ENCODE measurements at regions not wholly inside any gene's neighbourhood (a gene's known extent, or its start where the extent isn't known, plus 50 kb on each side); places are given as distances from the start of the nearest gene placed in this dataset.
A peak's percentile ranks its signal among the peaks of the same experiment; 100 is the strongest.
"Not testable (repeated sequence)": the region's sequence is repeated elsewhere in the genome, so short reads cannot be mapped to it uniquely, and the experiment has no call there.

- TF ChIP-seq CTCF (conservative IDR thresholded peaks at IDR 0.05; ENCODE audit: control insufficient read depth, insufficient read depth, low read depth, low read length) = no peak
- no peak overlapping the region for H3K4me3 ChIP-seq (ENCODE audit: control insufficient read depth, low read depth, low read length)
- DNase-seq (ENCODE audit: low read depth) = no peak
Observed at GRCh38 chr2:35447215-35447614, 908.4 kb upstream of the CRIM1 start.

- TF ChIP-seq CTCF (conservative IDR thresholded peaks at IDR 0.05; ENCODE audit: control insufficient read depth, insufficient read depth, low read depth, low read length) = no peak
- no peak for DNase-seq (ENCODE audit: low read depth)
- no peak overlapping the region for H3K4me3 ChIP-seq (ENCODE audit: control insufficient read depth, low read depth, low read length)
Observed at GRCh38 chr2:35443087-35443486, 912.5 kb upstream of the CRIM1 start.

- not testable (repeated sequence) for DNase-seq (ENCODE audit: low read depth); H3K4me3 ChIP-seq (ENCODE audit: control insufficient read depth, low read depth, low read length)
Observed at GRCh38 chr2:35441575-35441974, 914.0 kb upstream of the CRIM1 start.

- DNase-seq (ENCODE audit: low read depth) = not testable (repeated sequence)
Observed at GRCh38 chr2:35440308-35440707, 915.3 kb upstream of the CRIM1 start.

GRCh38 chr2:35436893-35437292 lies 918.7 kb upstream of the CRIM1 start:
- not testable (repeated sequence) for DNase-seq (ENCODE audit: low read depth)

More at GRCh38 chr2:35440308-35440707, 915.3 kb upstream of the CRIM1 start:
- not testable (repeated sequence) for H3K4me3 ChIP-seq (ENCODE audit: control insufficient read depth, low read depth, low read length)

GRCh38 chr2:35428548-35428947 lies 927.0 kb upstream of the CRIM1 start:
- peak; percentile 17 for TF ChIP-seq CTCF (conservative IDR thresholded peaks at IDR 0.05; ENCODE audit: control insufficient read depth, insufficient read depth, low read depth, low read length)
- DNase-seq (ENCODE audit: low read depth) = peak; percentile 3
- H3K4me3 ChIP-seq (ENCODE audit: control insufficient read depth, low read depth, low read length) = no peak overlapping the region

More at GRCh38 chr2:35436893-35437292, 918.7 kb upstream of the CRIM1 start:
- not testable (repeated sequence) for H3K4me3 ChIP-seq (ENCODE audit: control insufficient read depth, low read depth, low read length)

GRCh38 chr2:35421485-35421884 lies 934.1 kb upstream of the CRIM1 start:
- H3K4me3 ChIP-seq (ENCODE audit: control insufficient read depth, low read depth, low read length) = no peak overlapping the region
- DNase-seq (ENCODE audit: low read depth) = no peak
- no peak for TF ChIP-seq CTCF (conservative IDR thresholded peaks at IDR 0.05; ENCODE audit: control insufficient read depth, insufficient read depth, low read depth, low read length)

GRCh38 chr2:35417293-35417692 lies 938.3 kb upstream of the CRIM1 start:
- no peak for DNase-seq (ENCODE audit: low read depth)
- H3K4me3 ChIP-seq (ENCODE audit: control insufficient read depth, low read depth, low read length) = no peak overlapping the region
- no peak for TF ChIP-seq CTCF (conservative IDR thresholded peaks at IDR 0.05; ENCODE audit: control insufficient read depth, insufficient read depth, low read depth, low read length)
